DOHH2 (cell line): ENCODE measurements at regions not wholly inside any gene's neighbourhood (a gene's known extent, or its start where the extent isn't known, plus 50 kb on each side); places are given as distances from the start of the nearest gene placed in this dataset.

ENCODE experiments used
- H3F3A ChIP-seq: fragments of 200-600 bp; sonication (generic), shearing (Covaris generic); 2 replicates; pipeline ENCODE4 v1.6.0; 2016; ENCODE audit warnings: antibody characterized with exemption, mild to moderate bottlenecking; ENCODE audit not compliant: control insufficient read depth, insufficient read depth
- H3K27ac ChIP-seq: fragments of 200-600 bp; sonication (generic); 2 replicates; pipeline ENCODE4 v1.5.1; 2014; ENCODE audit warnings: low read depth, mild to moderate bottlenecking, low read length, moderate library complexity
- H3K27me3 ChIP-seq: fragments of 200-600 bp; sonication (generic); 2 replicates; pipeline ENCODE4 v1.6.1; 2014; ENCODE audit warnings: mild to moderate bottlenecking, low read length, mixed read lengths; ENCODE audit not compliant: control insufficient read depth
- H3K36me3 ChIP-seq: fragments of 200-600 bp; sonication (generic); 2 replicates; pipeline ENCODE4 v1.6.1; 2014; ENCODE audit warnings: mild to moderate bottlenecking, low read length, moderate library complexity, mixed read lengths; ENCODE audit not compliant: control insufficient read depth
- H3K4me1 ChIP-seq: fragments of 200-600 bp; sonication (generic); 2 replicates; pipeline ENCODE4 v1.6.1; 2014; ENCODE audit warnings: mild to moderate bottlenecking, low read length, mixed read lengths; ENCODE audit not compliant: control insufficient read depth
- H3K4me2 ChIP-seq: fragments of 200-600 bp; sonication (generic); 2 replicates; pipeline ENCODE4 v1.6.0; 2014; ENCODE audit warnings: mild to moderate bottlenecking, low read length, moderate library complexity
- H3K4me3 ChIP-seq: fragments of 200-600 bp; sonication (generic); 2 replicates; pipeline ENCODE4 v1.5.1; 2014; ENCODE audit warnings: mild to moderate bottlenecking, low read length, mixed read lengths
- H3K79me2 ChIP-seq: fragments of 200-600 bp; sonication (generic); 2 replicates; pipeline ENCODE4 v1.6.1; 2014; ENCODE audit warnings: mild to moderate bottlenecking, low read length, mixed read lengths; ENCODE audit not compliant: control insufficient read depth
- H3K9me2 ChIP-seq: fragments of 200-600 bp; sonication (generic); replicated peaks from 2 replicates; pipeline ENCODE4 v1.6.1; 2014; ENCODE audit warnings: mild to moderate bottlenecking, low read length, mixed read lengths; ENCODE audit not compliant: control insufficient read depth
- H3K9me3 ChIP-seq: fragments of 200-600 bp; sonication (generic); 2 replicates; pipeline ENCODE4 v1.6.1; 2014; ENCODE audit warnings: antibody characterized with exemption, low read length, mixed read lengths; ENCODE audit not compliant: control insufficient read depth, insufficient read depth
- H4K20me1 ChIP-seq: fragments of 200-600 bp; sonication (generic); 2 replicates; pipeline ENCODE4 v1.6.0; 2014; ENCODE audit warnings: low read depth, mild to moderate bottlenecking, antibody characterized with exemption, low read length, moderate library complexity; ENCODE audit not compliant: control insufficient read depth, insufficient read depth
- CTCF ChIP-seq: fragments of 200-600 bp; sonication (generic); IDR thresholded peaks from one replicate; pipeline ENCODE4 v1.5.1; 2014; ENCODE audit warnings: antibody characterized with exemption, mild to moderate bottlenecking, low read depth, low read length; ENCODE audit not compliant: poor library complexity, severe bottlenecking
- EZH2phosphoT487 ChIP-seq: fragments of 200-600 bp; sonication (generic); IDR thresholded peaks from 2 replicates; pipeline ENCODE4 v1.6.1; 2017; ENCODE audit warnings: borderline replicate concordance, mild to moderate bottlenecking, antibody characterized with exemption, low read length, moderate library complexity, mixed read lengths

- Histone ChIP-seq H3K79me2 (no peaks in the 10 kb centered on the region), H3K4me1 (no peaks in the 10 kb centered on the region), H3K4me2 (no peak overlapping the region), H3K9me3 (no peaks in the 10 kb centered on the region), H3K36me3 (no peaks in the 10 kb centered on the region), H3K9me2 (no peaks in the 10 kb centered on the region), H3K27me3 (no peaks in the 10 kb centered on the region), H4K20me1 (no peaks in the 10 kb centered on the region), H3K27ac (no peak overlapping the region), H3K4me3 (no peak overlapping the region), H3F3A (no peaks in the 10 kb centered on the region)
- TF ChIP-seq CTCF (no peak), EZH2phosphoT487 (no peak)
These were observed 97.1 kb downstream of the MEX3B start for GRCh38 chr15:81948751-81949150.

- no peaks in the 10 kb centered on the region for H3F3A ChIP-seq
- H3K27me3 ChIP-seq = no peaks in the 10 kb centered on the region
- H3K4me1 ChIP-seq = no peaks in the 10 kb centered on the region
- H3K4me3 ChIP-seq = no peak overlapping the region
- H3K9me3 ChIP-seq = no peaks in the 10 kb centered on the region
- no peaks in the 10 kb centered on the region for H3K9me2 ChIP-seq
- no peaks in the 10 kb centered on the region for H3K36me3 ChIP-seq
- no peak overlapping the region for H3K4me2 ChIP-seq
- H4K20me1 ChIP-seq = no peaks in the 10 kb centered on the region
- H3K27ac ChIP-seq = no peak overlapping the region
- TF ChIP-seq CTCF (no peak), EZH2phosphoT487 (no peak)
- no peaks in the 10 kb centered on the region for H3K79me2 ChIP-seq
These were observed 97.6 kb downstream of the MEX3B start for GRCh38 chr15:81948222-81948621.

- Histone ChIP-seq H4K20me1 (no peaks in the 10 kb centered on the region), H3K27me3 (no peaks in the 10 kb centered on the region), H3K79me2 (no peaks in the 10 kb centered on the region), H3K9me2 (no peaks in the 10 kb centered on the region), H3K36me3 (no peaks in the 10 kb centered on the region), H3K4me2 (no peak overlapping the region), H3K4me3 (no peak overlapping the region), H3K27ac (no peak overlapping the region), H3F3A (no peaks in the 10 kb centered on the region), H3K4me1 (no peaks in the 10 kb centered on the region), H3K9me3 (no peaks in the 10 kb centered on the region)
- TF ChIP-seq CTCF = no peak
- no peak for TF ChIP-seq EZH2phosphoT487
These were observed 98.3 kb downstream of the MEX3B start for GRCh38 chr15:81947548-81947947.
